HL-60 (cell line): ENCODE measurements at regions not wholly inside any gene's neighbourhood (a gene's known extent, or its start where the extent isn't known, plus 50 kb on each side); places are given as distances from the start of the nearest gene placed in this dataset.

Experiments
- GABPA ChIP-seq: IDR thresholded peaks from 2 replicates; pipeline ENCODE4 v1.6.1; 2012; ENCODE audit warnings: low read depth
- POLR2AphosphoS5 ChIP-seq: IDR thresholded peaks from 2 replicates; pipeline ENCODE4 v1.6.1; 2012; ENCODE audit warnings: low read depth
- SPI1 ChIP-seq: IDR thresholded peaks from 2 replicates; pipeline ENCODE4 v1.6.1; 2012; ENCODE audit warnings: low read depth, mild to moderate bottlenecking, borderline replicate concordance
- TF ChIP-seq, protein P1 (sequence below): IDR thresholded peaks from one replicate; pipeline ENCODE4 v1.5.1; 2011; ENCODE audit warnings: low read length, control low read depth, inconsistent platforms; ENCODE audit not compliant: insufficient read depth
- TF ChIP-seq, protein P2 (sequence below): IDR thresholded peaks from 2 replicates; pipeline ENCODE4 v1.6.1; 2012; ENCODE audit warnings: low read depth; ENCODE audit not compliant: insufficient replicate concordance

DNA sequence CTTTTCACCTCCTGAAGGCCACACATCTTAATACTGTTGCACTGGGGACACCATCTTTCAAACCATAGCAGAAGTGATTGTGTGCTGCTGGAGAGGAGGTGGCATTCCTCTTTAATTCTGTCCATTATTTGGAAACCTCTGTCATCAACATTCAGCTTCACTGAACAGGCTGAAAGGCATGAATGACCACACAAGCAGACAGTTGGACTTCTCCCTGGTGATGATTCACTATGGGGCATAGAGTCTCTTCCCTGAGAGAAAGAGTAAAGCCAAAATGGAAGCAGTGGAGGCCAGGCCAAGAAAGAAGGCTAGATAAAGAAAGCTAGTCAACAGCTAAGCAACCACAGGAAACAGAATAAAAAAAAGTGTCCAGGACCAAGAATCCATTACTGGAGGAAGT lies 113.1 kb upstream of the VSTM2A start:
- TF ChIP-seq, protein P1, sequence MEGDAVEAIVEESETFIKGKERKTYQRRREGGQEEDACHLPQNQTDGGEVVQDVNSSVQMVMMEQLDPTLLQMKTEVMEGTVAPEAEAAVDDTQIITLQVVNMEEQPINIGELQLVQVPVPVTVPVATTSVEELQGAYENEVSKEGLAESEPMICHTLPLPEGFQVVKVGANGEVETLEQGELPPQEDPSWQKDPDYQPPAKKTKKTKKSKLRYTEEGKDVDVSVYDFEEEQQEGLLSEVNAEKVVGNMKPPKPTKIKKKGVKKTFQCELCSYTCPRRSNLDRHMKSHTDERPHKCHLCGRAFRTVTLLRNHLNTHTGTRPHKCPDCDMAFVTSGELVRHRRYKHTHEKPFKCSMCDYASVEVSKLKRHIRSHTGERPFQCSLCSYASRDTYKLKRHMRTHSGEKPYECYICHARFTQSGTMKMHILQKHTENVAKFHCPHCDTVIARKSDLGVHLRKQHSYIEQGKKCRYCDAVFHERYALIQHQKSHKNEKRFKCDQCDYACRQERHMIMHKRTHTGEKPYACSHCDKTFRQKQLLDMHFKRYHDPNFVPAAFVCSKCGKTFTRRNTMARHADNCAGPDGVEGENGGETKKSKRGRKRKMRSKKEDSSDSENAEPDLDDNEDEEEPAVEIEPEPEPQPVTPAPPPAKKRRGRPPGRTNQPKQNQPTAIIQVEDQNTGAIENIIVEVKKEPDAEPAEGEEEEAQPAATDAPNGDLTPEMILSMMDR = no peak
- no peak for TF ChIP-seq POLR2AphosphoS5
- TF ChIP-seq, protein P2, sequence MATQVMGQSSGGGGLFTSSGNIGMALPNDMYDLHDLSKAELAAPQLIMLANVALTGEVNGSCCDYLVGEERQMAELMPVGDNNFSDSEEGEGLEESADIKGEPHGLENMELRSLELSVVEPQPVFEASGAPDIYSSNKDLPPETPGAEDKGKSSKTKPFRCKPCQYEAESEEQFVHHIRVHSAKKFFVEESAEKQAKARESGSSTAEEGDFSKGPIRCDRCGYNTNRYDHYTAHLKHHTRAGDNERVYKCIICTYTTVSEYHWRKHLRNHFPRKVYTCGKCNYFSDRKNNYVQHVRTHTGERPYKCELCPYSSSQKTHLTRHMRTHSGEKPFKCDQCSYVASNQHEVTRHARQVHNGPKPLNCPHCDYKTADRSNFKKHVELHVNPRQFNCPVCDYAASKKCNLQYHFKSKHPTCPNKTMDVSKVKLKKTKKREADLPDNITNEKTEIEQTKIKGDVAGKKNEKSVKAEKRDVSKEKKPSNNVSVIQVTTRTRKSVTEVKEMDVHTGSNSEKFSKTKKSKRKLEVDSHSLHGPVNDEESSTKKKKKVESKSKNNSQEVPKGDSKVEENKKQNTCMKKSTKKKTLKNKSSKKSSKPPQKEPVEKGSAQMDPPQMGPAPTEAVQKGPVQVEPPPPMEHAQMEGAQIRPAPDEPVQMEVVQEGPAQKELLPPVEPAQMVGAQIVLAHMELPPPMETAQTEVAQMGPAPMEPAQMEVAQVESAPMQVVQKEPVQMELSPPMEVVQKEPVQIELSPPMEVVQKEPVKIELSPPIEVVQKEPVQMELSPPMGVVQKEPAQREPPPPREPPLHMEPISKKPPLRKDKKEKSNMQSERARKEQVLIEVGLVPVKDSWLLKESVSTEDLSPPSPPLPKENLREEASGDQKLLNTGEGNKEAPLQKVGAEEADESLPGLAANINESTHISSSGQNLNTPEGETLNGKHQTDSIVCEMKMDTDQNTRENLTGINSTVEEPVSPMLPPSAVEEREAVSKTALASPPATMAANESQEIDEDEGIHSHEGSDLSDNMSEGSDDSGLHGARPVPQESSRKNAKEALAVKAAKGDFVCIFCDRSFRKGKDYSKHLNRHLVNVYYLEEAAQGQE = no peak
- TF ChIP-seq SPI1 = no peak
- no peak for TF ChIP-seq GABPA
